ENCODE measurements at regions not wholly inside any gene's neighbourhood (a gene's known extent, or its start where the extent isn't known, plus 50 kb on each side); places are given as distances from the start of the nearest gene placed in this dataset.

GRCh38 chr2:128731994-128732650 lies 413.5 kb upstream of the HS6ST1 start:
- Histone ChIP-seq H2AFZ (ENCODE audit: low read depth, low read length, severe bottlenecking) (no peak overlapping the region), H3K9ac (ENCODE audit: low read length) (no peak overlapping the region), H3K79me2 (ENCODE audit: insufficient read depth, low read length) (no peaks in the 10 kb centered on the region), H4K20me1 (ENCODE audit: low read depth, low read length) (no peaks in the 10 kb centered on the region), H3K4me2 (ENCODE audit: low read depth, low read length, poor library complexity, severe bottlenecking) (no peak overlapping the region), H3K27ac (ENCODE audit: low read depth, low read length) (no peak overlapping the region), H3K9me2 (replicated peaks; ENCODE audit: insufficient read depth, low read length) (no peaks in the 10 kb centered on the region), H3K27me3 (ENCODE audit: low read length) (no peaks in the 10 kb centered on the region), H3F3A (ENCODE audit: insufficient read depth) (no peaks in the 10 kb centered on the region), H3K4me3 (ENCODE audit: insufficient read depth, low read length, poor library complexity, severe bottlenecking) (no peak overlapping the region), H3K36me3 (ENCODE audit: low read length) (no peaks in the 10 kb centered on the region), H3K9me3 (ENCODE audit: insufficient read depth, low read length) (no peaks in the 10 kb centered on the region; the same call in 1 of the 2 replicates)
- no peak for TF ChIP-seq EZH2phosphoT487 (conservative IDR thresholded peaks at IDR 0.05; ENCODE audit: low read length)
- no peak for TF ChIP-seq CTCF (IDR thresholded peaks at IDR 0.05; ENCODE audit: insufficient read depth, low read length, poor library complexity, severe bottlenecking)

- Histone ChIP-seq H2AFZ (ENCODE audit: low read depth, low read length, severe bottlenecking) (no peak overlapping the region), H4K20me1 (ENCODE audit: low read depth, low read length) (no peaks in the 10 kb centered on the region), H3K27ac (ENCODE audit: low read depth, low read length) (no peak overlapping the region), H3K4me2 (ENCODE audit: low read depth, low read length, poor library complexity, severe bottlenecking) (no peak overlapping the region), H3K79me2 (ENCODE audit: insufficient read depth, low read length) (no peaks in the 10 kb centered on the region), H3K9me3 (ENCODE audit: insufficient read depth, low read length) (no peaks in the 10 kb centered on the region; the same call in 1 of the 2 replicates), H3K27me3 (ENCODE audit: low read length) (no peaks in the 10 kb centered on the region), H3K4me3 (ENCODE audit: insufficient read depth, low read length, poor library complexity, severe bottlenecking) (no peak overlapping the region), H3K9me2 (replicated peaks; ENCODE audit: insufficient read depth, low read length) (no peaks in the 10 kb centered on the region), H3K36me3 (ENCODE audit: low read length) (no peaks in the 10 kb centered on the region), H3K9ac (ENCODE audit: low read length) (no peak overlapping the region), H3F3A (ENCODE audit: insufficient read depth) (no peaks in the 10 kb centered on the region)
- TF ChIP-seq CTCF (IDR thresholded peaks at IDR 0.05; ENCODE audit: insufficient read depth, low read length, poor library complexity, severe bottlenecking), result no peak
- no peak for TF ChIP-seq EZH2phosphoT487 (conservative IDR thresholded peaks at IDR 0.05; ENCODE audit: low read length)
Observed at GRCh38 chr2:128732976-128733431, 414.3 kb upstream of the HS6ST1 start.

GRCh38 chr2:128733450-128733849 lies 414.8 kb upstream of the HS6ST1 start:
- no peaks in the 10 kb centered on the region; the same call in 1 of the 2 replicates for H3K9me3 ChIP-seq (ENCODE audit: insufficient read depth, low read length)
- no peaks in the 10 kb centered on the region for H4K20me1 ChIP-seq (ENCODE audit: low read depth, low read length)
- no peaks in the 10 kb centered on the region for H3F3A ChIP-seq (ENCODE audit: insufficient read depth)
- no peaks in the 10 kb centered on the region for H3K9me2 ChIP-seq (replicated peaks; ENCODE audit: insufficient read depth, low read length)
- H2AFZ ChIP-seq (ENCODE audit: low read depth, low read length, severe bottlenecking), result no peak overlapping the region
- H3K36me3 ChIP-seq (ENCODE audit: low read length), result no peaks in the 10 kb centered on the region
- H3K4me2 ChIP-seq (ENCODE audit: low read depth, low read length, poor library complexity, severe bottlenecking), result no peak overlapping the region
- H3K79me2 ChIP-seq (ENCODE audit: insufficient read depth, low read length), result no peaks in the 10 kb centered on the region
- no peak overlapping the region for H3K27ac ChIP-seq (ENCODE audit: low read depth, low read length)
- H3K4me3 ChIP-seq (ENCODE audit: insufficient read depth, low read length, poor library complexity, severe bottlenecking), result no peak overlapping the region
- no peak for TF ChIP-seq EZH2phosphoT487 (conservative IDR thresholded peaks at IDR 0.05; ENCODE audit: low read length)
- no peak for TF ChIP-seq CTCF (IDR thresholded peaks at IDR 0.05; ENCODE audit: insufficient read depth, low read length, poor library complexity, severe bottlenecking)
- H3K9ac ChIP-seq (ENCODE audit: low read length), result no peak overlapping the region
- no peaks in the 10 kb centered on the region for H3K27me3 ChIP-seq (ENCODE audit: low read length)
